ENCODE measurements at regions not wholly inside any gene's neighbourhood (a gene's known extent, or its start where the extent isn't known, plus 50 kb on each side); places are given as distances from the start of the nearest gene placed in this dataset.

GRCh38 chr5:142475102-142475513 lies 150.3 kb upstream of the SPRY4 start:
- no peak for DNase-seq (ENCODE audit: low read depth in 2 of 2, low spot score in 1 of 2)

GRCh38 chr5:142474431-142475094 lies 149.7 kb upstream of the SPRY4 start:
- DNase-seq (ENCODE audit: low read depth in 2 of 2, low spot score in 1 of 2), result no peak

- no peak for DNase-seq (ENCODE audit: low read depth in 2 of 2, low spot score in 1 of 2)
These were observed 148.2 kb upstream of the SPRY4 start for GRCh38 chr5:142473038-142473437.

GRCh38 chr5:142472306-142472951 lies 147.6 kb upstream of the SPRY4 start:
- peak; percentile 11 to 27 for DNase-seq (ENCODE audit: low read depth in 2 of 2, low spot score in 1 of 2)

GRCh38 chr5:142466195-142466971 lies 141.6 kb upstream of the SPRY4 start:
- no peak for DNase-seq (ENCODE audit: low read depth in 2 of 2, low spot score in 1 of 2)

GRCh38 chr5:142465476-142465875 lies 140.7 kb upstream of the SPRY4 start:
- DNase-seq (ENCODE audit: low read depth in 2 of 2, low spot score in 1 of 2), result no peak

GRCh38 chr5:142463904-142464303 lies 139.1 kb upstream of the SPRY4 start:
- DNase-seq (ENCODE audit: low read depth in 2 of 2, low spot score in 1 of 2), result no peak

- DNase-seq (ENCODE audit: low read depth in 2 of 2, low spot score in 1 of 2), result no peak
These were observed 136.3 kb upstream of the SPRY4 start for GRCh38 chr5:142461028-142461590.

GRCh38 chr5:142459209-142459608 lies 134.4 kb upstream of the SPRY4 start:
- no peak for DNase-seq (ENCODE audit: low read depth in 2 of 2, low spot score in 1 of 2)

- DNase-seq (ENCODE audit: low read depth in 2 of 2, low spot score in 1 of 2), result no peak
These were observed 131.0 kb upstream of the SPRY4 start for GRCh38 chr5:142455856-142456255.

GRCh38 chr5:142453932-142454331 lies 129.1 kb upstream of the SPRY4 start:
- DNase-seq (ENCODE audit: low read depth in 2 of 2, low spot score in 1 of 2), result no peak

GRCh38 chr5:142450419-142450818 lies 125.6 kb upstream of the SPRY4 start:
- no peak for DNase-seq (ENCODE audit: low read depth in 2 of 2, low spot score in 1 of 2)

GRCh38 chr5:142447887-142448286 lies 123.1 kb upstream of the SPRY4 start:
- no peak for DNase-seq (ENCODE audit: low read depth in 2 of 2, low spot score in 1 of 2)

GRCh38 chr5:142446960-142447279 lies 122.1 kb upstream of the SPRY4 start:
- no peak for DNase-seq (ENCODE audit: low read depth in 2 of 2, low spot score in 1 of 2)

- DNase-seq (ENCODE audit: low read depth in 2 of 2, low spot score in 1 of 2), result no peak
These were observed 121.5 kb upstream of the SPRY4 start for GRCh38 chr5:142446131-142446959.

GRCh38 chr5:142445266-142445665 lies 120.4 kb upstream of the SPRY4 start:
- no peak for DNase-seq (ENCODE audit: low read depth in 2 of 2, low spot score in 1 of 2)

- DNase-seq (ENCODE audit: low read depth in 2 of 2, low spot score in 1 of 2), result no peak
These were observed 116.8 kb upstream of the SPRY4 start for GRCh38 chr5:142441616-142442015.

GRCh38 chr5:142439207-142439860 lies 114.5 kb upstream of the SPRY4 start:
- DNase-seq (ENCODE audit: low read depth in 2 of 2, low spot score in 1 of 2), result no peak

GRCh38 chr5:142438573-142438972 lies 113.8 kb upstream of the SPRY4 start:
- no peak for DNase-seq (ENCODE audit: low read depth in 2 of 2, low spot score in 1 of 2)

- no peak for DNase-seq (ENCODE audit: low read depth in 2 of 2, low spot score in 1 of 2)
These were observed 112.7 kb upstream of the SPRY4 start for GRCh38 chr5:142437563-142437962.

Measured in stimulated activated CD8-positive, alpha-beta memory T cell treated with anti-CD3 and anti-CD28 coated beads, Interleukin-4, amount 100 ng/mL, for 4 hours (primary cell).